Kidney (tissue), 13 donors: ENCODE measurements at regions not wholly inside any gene's neighbourhood (a gene's known extent, or its start where the extent isn't known, plus 50 kb on each side); places are given as distances from the start of the nearest gene placed in this dataset.

Source experiments
- DNase-seq, 5 donors: peaks; one replicate each; pipeline ENCODE4 v3.0.0-alpha.2; 2013 to 2020
- FAIRE-seq: peaks from 2 replicates; lab custom pipeline; 2012; peaks lifted over from hg19 to GRCh38; lab: Jason Lieb, UNC
- H3K27ac ChIP-seq, 2 donors: one replicate each; pipeline ENCODE4 v1.7.0; 2013; ENCODE audit warnings: low read depth in 2 of 2, low read length in 2 of 2, inconsistent platforms in 1 of 2
- H3K27me3 ChIP-seq: one replicate; pipeline ENCODE4 v1.7.1; 2013; ENCODE audit warnings: low read length, inconsistent platforms; ENCODE audit not compliant: control insufficient read depth, insufficient read depth
- H3K36me3 ChIP-seq, 3 donors: one replicate each; pipeline versions ENCODE4 v1.7.0 to v1.7.1; 2013; ENCODE audit warnings: low read length in 3 of 3, control low read depth in 1 of 3, inconsistent platforms in 1 of 3; ENCODE audit not compliant: insufficient read depth in 3 of 3, control insufficient read depth in 2 of 3
- H3K4me1 ChIP-seq, 3 donors: one replicate each; pipeline versions ENCODE4 v1.7.0 to v1.7.1; 2013; ENCODE audit warnings: low read length in 3 of 3, inconsistent platforms in 1 of 3, low read depth in 1 of 3; ENCODE audit not compliant: control insufficient read depth in 2 of 3, insufficient read depth in 2 of 3
- H3K4me3 ChIP-seq, 3 donors: one replicate each; pipeline versions ENCODE4 v1.7.0 to v1.8.1; 2013; ENCODE audit warnings: low read length in 3 of 3, control low read depth in 1 of 3, inconsistent platforms in 1 of 3
- H3K9ac ChIP-seq, 3 donors: one replicate each; pipeline versions ENCODE4 v1.7.0 to v1.7.1; 2013; ENCODE audit warnings: low read length in 3 of 3, control low read depth in 1 of 3, inconsistent platforms in 1 of 3
- H3K9me3 ChIP-seq, 3 donors: one replicate each; pipeline versions ENCODE4 v1.7.0 to v1.7.1; 2013; ENCODE audit warnings: low read length in 3 of 3, control low read depth in 1 of 3, inconsistent platforms in 1 of 3; ENCODE audit not compliant: control insufficient read depth in 2 of 3, insufficient read depth in 1 of 3
- CTCF ChIP-seq: IDR thresholded peaks from 3 replicates; pipeline ENCODE4 v1.5.1; 2012; ENCODE audit warnings: mild to moderate bottlenecking, moderate library complexity, borderline replicate concordance; ENCODE audit not compliant: insufficient read depth; ENCODE audit errors: extremely low read depth
- intact Hi-C: fragments of 100-400 bp; cut with DNase I; formaldehyde crosslinking; loops from one replicate; pipeline ENCODE4 v1.11.1; 2022
- donor health status: control.
- donor health status: control.
- donor health status: control.
- donor health status: control.
- donor health status: control.
- donor health status: DM: yes; HTN: yes; CAD: no.
- donor health status: Normal renal cell carcinoma (clear cell type).

- Histone ChIP-seq H3K4me3 (no peak overlapping the region), H3K9ac (no peak overlapping the region), H3K4me1 (no peaks in the 10 kb centered on the region), H3K9me3 (no peaks in the 10 kb centered on the region), H3K27me3 (no peaks in the 10 kb centered on the region), H3K36me3 (no peaks in the 10 kb centered on the region), H3K27ac (no peak overlapping the region)
- DNase-seq (no peak), FAIRE-seq (no peak)
- intact Hi-C loops: no loop called here
- TF ChIP-seq CTCF: no peak
These were observed 185.6 kb upstream of the RREB1 start for GRCh38 chr6:6922166-6922565.

GRCh38 chr6:6923605-6924004 is 184.2 kb upstream of the RREB1 start:
- no peak for TF ChIP-seq CTCF
- H3K36me3 ChIP-seq: no peaks in the 10 kb centered on the region
- no peak for FAIRE-seq
- H3K4me1 ChIP-seq: no peaks in the 10 kb centered on the region
- H3K4me3 ChIP-seq: no peak overlapping the region
- intact Hi-C loops: no loop called here
- no peaks in the 10 kb centered on the region for H3K9me3 ChIP-seq
- H3K9ac ChIP-seq: no peak overlapping the region
- no peaks in the 10 kb centered on the region for H3K27me3 ChIP-seq
- no peak for DNase-seq
- no peak overlapping the region for H3K27ac ChIP-seq

GRCh38 chr6:6924708-6925107 is 183.1 kb upstream of the RREB1 start:
- Histone ChIP-seq H3K27me3 (no peaks in the 10 kb centered on the region), H3K9ac (no peak overlapping the region), H3K4me3 (no peak overlapping the region), H3K9me3 (no peaks in the 10 kb centered on the region), H3K27ac (no peak overlapping the region), H3K36me3 (no peaks in the 10 kb centered on the region), H3K4me1 (no peaks in the 10 kb centered on the region)
- no peak for TF ChIP-seq CTCF
- FAIRE-seq (no peak), DNase-seq (no peak)
- intact Hi-C loops: no loop called here
